ENCODE measurements at regions not wholly inside any gene's neighbourhood (a gene's known extent, or its start where the extent isn't known, plus 50 kb on each side); places are given as distances from the start of the nearest gene placed in this dataset.

GRCh38 chr5:107295914-107296313 lies 374.8 kb downstream of the EFNA5 start:
- Histone ChIP-seq H3K4ac (ENCODE audit: low read depth, low read length) (no peak overlapping the region), H3K23me2 (ENCODE audit: insufficient read length, low read depth, low read length, poor library complexity, severe bottlenecking) (no peaks in the 10 kb centered on the region), H2AFZ (ENCODE audit: low read length) (no peak overlapping the region), H2BK20ac (ENCODE audit: low read depth, low read length, poor library complexity, severe bottlenecking) (no peak overlapping the region), H4K91ac (ENCODE audit: insufficient read length, low read depth, low read length) (no peak overlapping the region), H3K9ac (ENCODE audit: extremely low read depth, insufficient read length, low read length) (no peak overlapping the region), H3K18ac (ENCODE audit: insufficient read length, low read depth, low read length) (no peak overlapping the region), H3K4me2 (ENCODE audit: insufficient read depth, insufficient read length, low read length) (no peak overlapping the region), H3K14ac (ENCODE audit: insufficient read depth, low read length) (no peak overlapping the region), H3K56ac (ENCODE audit: insufficient read length, low read depth, low read length) (no peak overlapping the region), H3K79me2 (ENCODE audit: insufficient read depth, low read length) (no peaks in the 10 kb centered on the region), H2AK5ac (ENCODE audit: insufficient read length, low read length) (no peak overlapping the region), H3K27ac (ENCODE audit: insufficient read length, low read depth, low read length) (no peak overlapping the region), H3K27me3 (ENCODE audit: insufficient read depth, low read length) (no peaks in the 10 kb centered on the region), H4K5ac (ENCODE audit: insufficient read length, low read depth, low read length) (no peak overlapping the region), H4K8ac (replicated peaks; ENCODE audit: insufficient read length, low read depth, low read length) (no peak overlapping the region), H3K23ac (ENCODE audit: insufficient read length, low read depth, low read length) (no peak overlapping the region), H3K79me1 (ENCODE audit: insufficient read depth, low read depth, low read length, poor library complexity, severe bottlenecking) (no peaks in the 10 kb centered on the region), H3K4me1 (ENCODE audit: insufficient read depth, low read length) (no peaks in the 10 kb centered on the region), H2BK5ac (ENCODE audit: insufficient read length, low read length) (no peak overlapping the region), H3T11ph (ENCODE audit: low read length) (no peak overlapping the region), H2BK120ac (ENCODE audit: low read depth, low read length, poor library complexity, severe bottlenecking) (no peak overlapping the region), H2BK15ac (ENCODE audit: low read depth, low read length) (no peak overlapping the region), H4K20me1 (ENCODE audit: control insufficient read depth, insufficient read depth, insufficient read length) (no peaks in the 10 kb centered on the region), H2BK12ac (ENCODE audit: insufficient read length, low read depth, low read length) (no peak overlapping the region), H3K9me3 (ENCODE audit: control insufficient read depth, low read depth, low read length) (no peaks in the 10 kb centered on the region)
- TF ChIP-seq, protein P1, sequence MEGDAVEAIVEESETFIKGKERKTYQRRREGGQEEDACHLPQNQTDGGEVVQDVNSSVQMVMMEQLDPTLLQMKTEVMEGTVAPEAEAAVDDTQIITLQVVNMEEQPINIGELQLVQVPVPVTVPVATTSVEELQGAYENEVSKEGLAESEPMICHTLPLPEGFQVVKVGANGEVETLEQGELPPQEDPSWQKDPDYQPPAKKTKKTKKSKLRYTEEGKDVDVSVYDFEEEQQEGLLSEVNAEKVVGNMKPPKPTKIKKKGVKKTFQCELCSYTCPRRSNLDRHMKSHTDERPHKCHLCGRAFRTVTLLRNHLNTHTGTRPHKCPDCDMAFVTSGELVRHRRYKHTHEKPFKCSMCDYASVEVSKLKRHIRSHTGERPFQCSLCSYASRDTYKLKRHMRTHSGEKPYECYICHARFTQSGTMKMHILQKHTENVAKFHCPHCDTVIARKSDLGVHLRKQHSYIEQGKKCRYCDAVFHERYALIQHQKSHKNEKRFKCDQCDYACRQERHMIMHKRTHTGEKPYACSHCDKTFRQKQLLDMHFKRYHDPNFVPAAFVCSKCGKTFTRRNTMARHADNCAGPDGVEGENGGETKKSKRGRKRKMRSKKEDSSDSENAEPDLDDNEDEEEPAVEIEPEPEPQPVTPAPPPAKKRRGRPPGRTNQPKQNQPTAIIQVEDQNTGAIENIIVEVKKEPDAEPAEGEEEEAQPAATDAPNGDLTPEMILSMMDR (conservative IDR thresholded peaks at IDR 0.05), result no peak
- WGBS (ENCODE audit: extremely low coverage, insufficient read length, low lambda C conversion rate), result no CpG with 5 or more reads among the region's 2 CpGs
- H3K27ac Mint-ChIP-seq, result no peak overlapping the region
- peaks cover 14 to 15% of the 10 kb centered on the region in 2 experiments for H3K4me1 Mint-ChIP-seq
- no peaks in the 10 kb centered on the region for H3K36me3 Mint-ChIP-seq (ENCODE audit: insufficient read depth in 1 of 3, low read depth in 3 of 3)
- DNase-seq, result no peak
- H3K9me3 Mint-ChIP-seq, result no peaks in the 10 kb centered on the region; a peak in 1 of 5 replicates
- no peak overlapping the region for H3K4me3 Mint-ChIP-seq
- no peaks in the 10 kb centered on the region for H3K27me3 Mint-ChIP-seq (ENCODE audit: low read depth)
